22Rv1 (cell line): ENCODE measurements at regions not wholly inside any gene's neighbourhood (a gene's known extent, or its start where the extent isn't known, plus 50 kb on each side); places are given as distances from the start of the nearest gene placed in this dataset.

Experiments used
- CTCF ChIP-seq: fragments of 450-650 bp; IDR thresholded peaks from 2 replicates; pipeline ENCODE4 v1.5.1; 2017; ENCODE audit warnings: mild to moderate bottlenecking
- ZFX ChIP-seq: fragments of 450-650 bp; IDR thresholded peaks from 2 replicates; pipeline ENCODE4 v1.6.1; 2017; ENCODE audit warnings: antibody characterized with exemption, borderline replicate concordance

DNA sequence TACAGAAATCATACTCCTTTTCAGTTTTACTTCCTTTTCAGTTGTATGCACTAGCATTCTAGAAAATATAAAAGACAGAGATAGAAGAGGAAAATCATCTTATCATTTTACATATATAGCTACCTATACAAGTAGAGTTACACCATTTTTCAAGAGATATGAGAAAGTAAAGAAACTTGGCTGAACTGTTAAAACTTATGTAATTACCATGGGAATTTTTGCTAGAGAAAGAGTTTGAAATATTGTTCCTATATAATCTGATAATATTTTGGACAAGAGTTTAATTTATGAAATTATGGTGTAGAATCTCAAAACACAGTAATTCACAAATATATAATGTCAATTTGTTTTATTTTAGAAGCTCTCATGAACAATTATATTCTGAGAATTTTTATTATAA lies 180.8 kb downstream of the PLPPR4 start:
- TF ChIP-seq CTCF (no peak), ZFX (no peak)
